GM12892 (cell line): ENCODE measurements at regions not wholly inside any gene's neighbourhood (a gene's known extent, or its start where the extent isn't known, plus 50 kb on each side); places are given as distances from the start of the nearest gene placed in this dataset.

Source experiments
- POLR2A ChIP-seq: IDR thresholded peaks from 2 replicates; pipeline ENCODE4 v1.6.1; 2011; ENCODE audit warnings: low read depth, low read length, control low read depth
- POLR2AphosphoS5 ChIP-seq: IDR thresholded peaks from 2 replicates; pipeline ENCODE4 v1.6.1; 2011; ENCODE audit warnings: low read depth, low read length, control low read depth

- TF ChIP-seq POLR2AphosphoS5 (no peak), POLR2A (no peak)
Measured at GRCh38 chr4:173802662-173803022, 272.6 kb upstream of the HAND2 start.
